ENCODE measurements at regions not wholly inside any gene's neighbourhood (a gene's known extent, or its start where the extent isn't known, plus 50 kb on each side); places are given as distances from the start of the nearest gene placed in this dataset.

DNA sequence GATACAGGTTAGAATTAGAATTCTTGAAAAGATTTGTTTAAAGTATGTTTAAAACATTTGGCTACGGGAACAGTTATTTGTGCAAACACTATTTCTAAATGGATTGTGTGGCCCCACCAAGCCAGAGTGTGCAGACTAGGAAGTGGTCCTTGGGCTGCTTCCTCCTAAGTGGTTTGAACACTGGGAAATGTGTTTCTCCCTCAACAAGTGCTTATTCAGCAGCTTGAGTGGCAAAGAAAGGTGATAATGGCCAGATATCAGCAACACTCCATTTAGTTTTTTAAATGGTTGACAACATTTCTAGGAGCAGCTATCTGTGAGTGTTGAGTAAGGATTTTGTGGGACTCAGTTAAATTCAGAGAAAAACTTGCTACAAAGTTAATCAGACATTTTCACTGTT is 141.4 kb upstream of the LNX1 start:
- no peak overlapping the region for H3K4me3 ChIP-seq
- no peaks in the 10 kb centered on the region for H3K9me3 ChIP-seq (ENCODE audit: low read depth)
- no peak for DNase-seq (ENCODE audit: low spot score)
- no peak overlapping the region for H3K4me2 ChIP-seq
- no peak overlapping the region for H2AFZ ChIP-seq
- 74% methylated on average over 1 of the region's 1 CpG for WGBS (ENCODE audit: low lambda C conversion rate, missing lambda C conversion rate)
- H3K36me3 ChIP-seq (replicated peaks; ENCODE audit: insufficient read depth, low read depth), result no peaks in the 10 kb centered on the region
- H3K9me2 ChIP-seq (replicated peaks; ENCODE audit: insufficient read depth), result no peaks in the 10 kb centered on the region
- H3K4me1 ChIP-seq (ENCODE audit: insufficient read depth), result peaks cover 9% of the 10 kb centered on the region
- no peaks in the 10 kb centered on the region for H3K79me2 ChIP-seq
- no peaks in the 10 kb centered on the region for H4K20me1 ChIP-seq (ENCODE audit: insufficient read depth, poor library complexity, severe bottlenecking)
- no peak for TF ChIP-seq EZH2phosphoT487 (IDR thresholded peaks at IDR 0.05; ENCODE audit: low read depth, severe bottlenecking, unreplicated experiment)
- TF ChIP-seq, protein P1, sequence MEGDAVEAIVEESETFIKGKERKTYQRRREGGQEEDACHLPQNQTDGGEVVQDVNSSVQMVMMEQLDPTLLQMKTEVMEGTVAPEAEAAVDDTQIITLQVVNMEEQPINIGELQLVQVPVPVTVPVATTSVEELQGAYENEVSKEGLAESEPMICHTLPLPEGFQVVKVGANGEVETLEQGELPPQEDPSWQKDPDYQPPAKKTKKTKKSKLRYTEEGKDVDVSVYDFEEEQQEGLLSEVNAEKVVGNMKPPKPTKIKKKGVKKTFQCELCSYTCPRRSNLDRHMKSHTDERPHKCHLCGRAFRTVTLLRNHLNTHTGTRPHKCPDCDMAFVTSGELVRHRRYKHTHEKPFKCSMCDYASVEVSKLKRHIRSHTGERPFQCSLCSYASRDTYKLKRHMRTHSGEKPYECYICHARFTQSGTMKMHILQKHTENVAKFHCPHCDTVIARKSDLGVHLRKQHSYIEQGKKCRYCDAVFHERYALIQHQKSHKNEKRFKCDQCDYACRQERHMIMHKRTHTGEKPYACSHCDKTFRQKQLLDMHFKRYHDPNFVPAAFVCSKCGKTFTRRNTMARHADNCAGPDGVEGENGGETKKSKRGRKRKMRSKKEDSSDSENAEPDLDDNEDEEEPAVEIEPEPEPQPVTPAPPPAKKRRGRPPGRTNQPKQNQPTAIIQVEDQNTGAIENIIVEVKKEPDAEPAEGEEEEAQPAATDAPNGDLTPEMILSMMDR (IDR thresholded peaks at IDR 0.05; ENCODE audit: poor library complexity), result no peak
- no peak for TF ChIP-seq EZH2 (IDR thresholded peaks at IDR 0.05; ENCODE audit: borderline replicate concordance)
- no peak overlapping the region for H3K27ac ChIP-seq
- H3K27me3 ChIP-seq, result no peaks in the 10 kb centered on the region

- no peaks in the 10 kb centered on the region for H3K9me3 ChIP-seq (ENCODE audit: low read depth)
- H3K36me3 ChIP-seq (replicated peaks; ENCODE audit: insufficient read depth, low read depth), result no peaks in the 10 kb centered on the region
- H3K4me2 ChIP-seq, result peak overlapping the region; percentile 36
- H3K79me2 ChIP-seq, result no peaks in the 10 kb centered on the region
- no peak overlapping the region for H3K4me3 ChIP-seq
- H3K27me3 ChIP-seq, result no peaks in the 10 kb centered on the region
- H3K27ac ChIP-seq, result no peak overlapping the region
- DNase-seq (ENCODE audit: low spot score), result no peak
- H4K20me1 ChIP-seq (ENCODE audit: insufficient read depth, poor library complexity, severe bottlenecking), result no peaks in the 10 kb centered on the region
- no peaks in the 10 kb centered on the region for H3K9me2 ChIP-seq (replicated peaks; ENCODE audit: insufficient read depth)
- 51% methylated on average over 5 of the region's 5 CpGs for WGBS (ENCODE audit: low lambda C conversion rate, missing lambda C conversion rate)
- no peak overlapping the region for H2AFZ ChIP-seq
- H3K4me1 ChIP-seq (ENCODE audit: insufficient read depth), result peaks cover 9% of the 10 kb centered on the region
- TF ChIP-seq, protein P1 (IDR thresholded peaks at IDR 0.05; ENCODE audit: poor library complexity), result no peak
- TF ChIP-seq EZH2phosphoT487 (IDR thresholded peaks at IDR 0.05; ENCODE audit: low read depth, severe bottlenecking, unreplicated experiment) (no peak), EZH2 (IDR thresholded peaks at IDR 0.05; ENCODE audit: borderline replicate concordance) (no peak)
Observed at GRCh38 chr4:53730031-53730805, 138.9 kb upstream of the LNX1 start.

DNA sequence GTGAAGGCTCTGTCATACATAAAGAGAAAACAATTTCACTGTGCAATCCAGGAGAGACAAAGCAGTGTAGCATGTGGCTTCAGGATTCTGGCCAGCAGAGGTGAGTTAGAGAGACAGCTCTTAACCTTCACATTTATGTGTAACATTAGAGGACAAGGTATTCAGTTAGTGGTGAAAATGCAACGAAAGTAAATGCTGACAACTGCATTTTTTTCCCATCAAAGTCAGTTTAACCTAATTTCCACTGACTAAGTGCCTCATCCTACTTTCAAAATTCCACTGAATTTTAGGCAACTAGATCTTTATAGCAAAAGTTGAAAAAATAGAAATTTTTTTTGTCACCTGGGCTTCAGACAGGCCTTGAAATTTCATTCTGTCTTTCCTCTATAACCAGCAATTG is 130.8 kb upstream of the LNX1 start:
- Histone ChIP-seq H4K20me1 (ENCODE audit: insufficient read depth, poor library complexity, severe bottlenecking) (no peaks in the 10 kb centered on the region), H3K9me2 (replicated peaks; ENCODE audit: insufficient read depth) (no peaks in the 10 kb centered on the region), H3K79me2 (no peaks in the 10 kb centered on the region), H3K27ac (no peak overlapping the region), H3K4me3 (no peak overlapping the region), H2AFZ (no peak overlapping the region), H3K9me3 (ENCODE audit: low read depth) (no peaks in the 10 kb centered on the region), H3K4me2 (no peak overlapping the region), H3K4me1 (ENCODE audit: insufficient read depth) (no peaks in the 10 kb centered on the region), H3K36me3 (replicated peaks; ENCODE audit: insufficient read depth, low read depth) (no peaks in the 10 kb centered on the region), H3K27me3 (no peaks in the 10 kb centered on the region)
- TF ChIP-seq, protein P1 (IDR thresholded peaks at IDR 0.05; ENCODE audit: poor library complexity), result no peak
- DNase-seq (ENCODE audit: low spot score), result no peak
- WGBS (ENCODE audit: low lambda C conversion rate, missing lambda C conversion rate), result 71% methylated on average over 1 of the region's 1 CpG

Data from hepatocyte (in vitro differentiated cells).